DMS79 (cell line): ENCODE measurements at regions not wholly inside any gene's neighbourhood (a gene's known extent, or its start where the extent isn't known, plus 50 kb on each side); places are given as distances from the start of the nearest gene placed in this dataset.
"Not testable (repeated sequence)": the region's sequence is repeated elsewhere in the genome, so short reads cannot be mapped to it uniquely, and the experiment has no call there.

Experiments used
- DNase-seq: peaks from one replicate; lab custom pipeline; 2025; lab: John Stamatoyannopoulos, UW

DNA sequence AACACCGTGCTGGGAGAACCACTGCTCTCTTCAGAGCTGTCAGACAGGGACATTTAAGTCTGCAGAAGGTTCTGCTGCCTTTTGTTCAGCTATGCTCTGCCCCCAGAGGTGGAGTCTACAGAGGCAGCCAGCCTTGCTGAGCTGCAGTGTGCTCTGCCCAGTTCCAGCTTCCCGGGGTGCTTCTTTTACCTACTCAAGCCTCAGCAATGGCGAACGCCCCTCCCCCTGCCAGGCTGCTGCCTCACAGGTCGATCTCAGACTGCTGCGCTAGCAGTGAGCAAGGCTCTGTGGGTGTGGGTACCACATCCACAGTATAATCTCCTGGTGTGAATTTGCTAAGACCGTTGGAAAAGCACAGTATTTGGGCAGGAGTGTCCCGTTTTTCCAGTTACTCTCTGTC is 133.1 kb upstream of the PHYHIPL start:
- DNase-seq: not testable (repeated sequence)

GRCh38 chr10:59047180-59047579 is 129.3 kb upstream of the PHYHIPL start:
- no peak for DNase-seq

- no peak for DNase-seq
Observed at GRCh38 chr10:59047957-59048618, 128.4 kb upstream of the PHYHIPL start.

DNA sequence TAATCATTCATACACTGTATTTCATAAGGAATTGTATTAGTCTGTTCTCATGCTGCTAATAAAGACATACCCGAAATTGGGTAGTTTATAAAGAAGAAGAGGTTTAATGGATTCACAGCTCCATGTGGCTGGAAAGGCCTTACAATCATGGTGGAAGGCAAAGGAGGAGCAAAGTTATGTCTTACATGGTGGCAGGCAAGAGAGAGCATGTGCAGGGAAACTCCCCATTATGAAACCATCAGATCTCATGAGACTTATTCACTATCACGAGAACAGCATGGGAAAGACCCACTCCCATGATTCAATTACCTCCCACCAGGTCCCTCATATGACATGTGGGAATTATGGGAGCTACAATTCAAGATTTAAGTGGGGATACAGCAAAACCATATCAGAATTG is 122.9 kb upstream of the PHYHIPL start:
- not testable (repeated sequence) for DNase-seq

GRCh38 chr10:59055045-59055444 is 121.4 kb upstream of the PHYHIPL start:
- DNase-seq: no peak

- no peak for DNase-seq
Observed at GRCh38 chr10:59057345-59057744, 119.1 kb upstream of the PHYHIPL start.

- no peak for DNase-seq
Observed at GRCh38 chr10:59060852-59061251, 115.6 kb upstream of the PHYHIPL start.

- no peak for DNase-seq
Observed at GRCh38 chr10:59063491-59063890, 113.0 kb upstream of the PHYHIPL start.

DNA sequence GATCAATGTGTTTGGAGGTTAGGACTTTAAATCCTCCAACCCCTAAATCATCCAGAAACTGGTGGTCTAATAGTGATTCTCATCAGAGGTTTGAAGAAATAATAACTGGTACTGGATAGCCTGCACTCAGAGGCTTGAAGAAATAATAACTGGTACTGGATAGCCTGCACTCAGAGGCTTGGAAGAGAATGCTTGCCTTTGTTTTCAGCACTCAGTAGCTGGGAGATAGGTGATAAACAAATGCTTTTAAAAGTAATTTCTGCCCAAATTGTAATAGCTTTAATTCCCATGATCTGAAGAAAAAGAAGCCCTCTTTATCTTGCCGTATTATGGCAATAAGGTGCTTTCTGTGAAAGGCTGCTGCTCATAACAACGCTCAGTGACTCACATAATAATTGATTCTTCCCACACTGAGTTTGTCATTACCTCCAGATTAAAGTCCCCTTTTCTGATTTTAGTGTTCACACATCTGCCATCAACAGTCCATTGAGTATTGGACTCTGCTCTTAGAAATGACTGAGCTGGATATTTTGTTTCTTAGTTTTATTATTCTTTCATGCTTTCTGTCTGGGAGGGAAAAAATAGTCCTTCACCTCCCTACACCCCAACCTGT is 112.3 kb upstream of the PHYHIPL start:
- DNase-seq: no peak

GRCh38 chr10:59064759-59065539 is 111.5 kb upstream of the PHYHIPL start:
- no peak for DNase-seq

GRCh38 chr10:59068581-59069191 is 107.8 kb upstream of the PHYHIPL start:
- no peak for DNase-seq

DNA sequence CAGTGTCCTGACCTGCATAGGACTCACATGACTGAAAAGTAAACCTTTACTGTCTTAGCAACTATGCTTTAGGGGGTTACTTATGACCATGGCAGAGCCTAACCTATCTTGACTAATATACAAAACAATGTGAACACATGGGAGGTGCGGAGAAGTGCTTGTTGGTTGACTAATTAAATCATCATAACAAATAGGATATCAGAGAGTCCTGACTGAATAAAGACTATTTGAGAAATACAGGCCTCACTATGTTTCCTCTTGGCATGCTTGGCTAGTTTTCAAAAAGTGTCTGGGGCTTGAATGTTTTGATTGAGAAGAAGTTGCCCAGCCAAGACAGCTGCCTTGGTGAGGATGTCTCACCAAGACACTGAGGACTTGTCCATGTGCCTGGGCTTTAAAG is 104.4 kb upstream of the PHYHIPL start:
- DNase-seq: no peak

DNA sequence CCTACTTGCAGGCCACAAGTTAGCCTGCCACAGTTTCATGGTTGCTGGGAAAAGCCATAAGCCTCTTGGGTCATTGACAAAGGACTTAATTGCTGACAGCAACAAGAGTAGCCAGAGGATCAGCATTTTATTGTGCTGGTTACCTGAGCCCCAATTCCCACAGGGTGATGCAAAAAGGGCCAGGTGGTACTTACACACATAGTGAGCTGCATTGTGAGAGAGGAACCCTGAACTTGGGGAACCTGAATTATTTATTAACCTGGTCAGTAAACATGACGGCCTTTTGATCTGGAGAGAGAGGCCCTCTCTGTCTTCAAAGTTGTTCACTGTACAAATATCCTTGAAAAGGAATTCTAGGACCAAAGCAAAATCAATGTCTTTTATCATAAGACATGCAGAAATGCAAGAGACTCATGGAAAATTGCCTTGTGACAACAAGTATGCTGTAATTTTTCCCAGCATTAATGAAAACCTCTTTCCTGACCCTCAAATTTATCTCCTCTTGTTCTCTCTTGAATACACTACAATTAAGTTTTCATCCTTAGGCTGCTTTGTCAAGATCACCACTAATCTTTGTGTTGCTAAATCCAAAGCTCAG is 102.9 kb upstream of the PHYHIPL start:
- DNase-seq: no peak

DNA sequence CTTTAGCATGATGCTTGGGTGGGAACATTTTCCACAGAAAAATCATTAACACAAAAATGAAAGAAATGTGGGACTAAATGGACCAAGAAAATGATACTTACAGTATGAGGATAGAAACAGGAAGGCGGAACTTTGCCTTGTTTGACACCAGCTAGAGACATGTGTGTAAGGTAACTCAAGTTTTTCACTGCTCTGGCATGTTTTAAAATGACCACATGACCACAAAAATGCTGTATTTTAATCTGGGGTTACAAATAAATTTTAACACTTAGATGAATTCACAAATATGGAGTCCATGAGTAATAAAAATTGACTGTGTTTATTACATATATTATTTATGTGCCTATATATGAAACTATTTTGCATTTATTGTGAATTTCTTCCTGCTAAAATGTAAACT is 100.9 kb upstream of the PHYHIPL start:
- no peak for DNase-seq

DNA sequence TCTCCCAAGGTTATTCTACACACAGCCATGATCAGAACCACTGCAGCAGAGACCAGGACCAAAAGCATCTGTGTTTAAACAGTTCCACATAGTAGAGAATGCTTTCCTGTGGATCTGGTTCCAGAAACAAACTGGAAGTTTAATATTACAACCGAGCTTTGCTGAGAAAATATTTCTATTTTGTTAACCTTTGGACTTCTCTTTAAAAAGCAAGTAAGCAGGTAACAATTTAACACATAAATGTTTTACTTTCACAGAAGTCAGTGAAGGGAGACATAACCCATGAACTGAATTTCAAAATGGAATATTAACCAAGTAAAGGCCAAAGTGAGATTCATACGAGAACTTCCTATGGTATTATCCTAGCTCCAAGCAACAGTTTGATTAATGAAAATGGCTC is 98.6 kb upstream of the PHYHIPL start:
- no peak for DNase-seq

GRCh38 chr10:59078978-59079377 is 97.5 kb upstream of the PHYHIPL start:
- no peak for DNase-seq

DNA sequence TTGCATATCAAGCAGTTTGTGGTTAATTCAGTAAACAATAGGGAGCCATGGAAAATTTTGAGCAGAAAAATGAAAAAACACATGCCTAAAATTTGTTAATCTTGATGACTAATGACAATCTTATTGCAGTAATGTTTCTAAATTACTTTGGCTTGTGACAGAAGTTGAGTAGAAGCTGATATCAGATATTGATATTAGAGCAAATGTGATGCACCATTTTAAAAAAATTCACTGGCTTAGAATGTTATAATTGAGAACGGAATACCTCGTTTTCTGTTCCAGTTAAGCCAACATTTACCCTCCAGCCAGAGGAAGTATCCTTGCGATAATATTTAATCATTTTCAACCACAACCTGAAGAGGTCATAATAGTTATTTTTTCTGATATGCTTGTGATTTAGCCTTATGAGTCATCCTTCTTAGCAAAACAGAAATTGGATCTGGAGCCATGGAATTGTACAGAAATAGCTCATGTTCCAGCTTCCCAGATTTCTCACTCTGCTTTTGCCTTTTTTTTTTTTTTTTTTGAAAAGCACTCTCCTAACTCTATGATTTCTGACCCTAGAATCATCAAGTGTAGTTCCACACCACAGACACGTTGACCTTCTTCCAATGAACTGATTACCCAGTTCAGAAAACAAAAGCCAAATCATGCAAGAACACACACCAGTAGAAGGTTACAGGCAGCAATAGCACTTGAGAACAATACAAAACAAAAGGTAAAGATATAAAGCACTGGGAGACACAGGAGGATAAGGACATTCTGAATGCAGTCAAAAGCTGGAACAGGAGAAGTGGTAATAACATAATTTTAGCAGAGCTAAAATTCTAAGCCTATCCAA is 96.8 kb upstream of the PHYHIPL start:
- DNase-seq: no peak

- no peak for DNase-seq
Observed at GRCh38 chr10:59082249-59082648, 94.2 kb upstream of the PHYHIPL start.

DNA sequence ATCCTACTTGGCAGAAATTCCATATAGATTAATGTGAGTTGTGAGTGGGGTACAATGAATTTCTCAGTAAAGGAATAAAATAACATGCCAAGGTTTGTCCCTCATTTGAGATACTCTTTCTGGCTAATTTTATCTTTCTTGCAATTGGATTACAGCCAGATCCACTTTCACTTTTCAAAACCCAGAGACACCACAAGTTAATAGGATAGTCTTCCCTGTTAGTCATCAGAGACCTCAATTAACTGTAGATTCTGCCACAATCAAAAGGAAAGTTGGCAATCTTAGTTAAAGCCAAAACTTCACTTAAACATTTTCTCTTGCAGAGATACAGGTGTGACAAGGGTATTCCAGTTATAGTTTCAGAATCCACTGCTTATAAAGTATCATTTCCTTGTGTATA is 91.4 kb upstream of the PHYHIPL start:
- no peak for DNase-seq

GRCh38 chr10:59085711-59086502 is 90.5 kb upstream of the PHYHIPL start:
- DNase-seq: no peak

- DNase-seq: no peak
Observed at GRCh38 chr10:59087486-59087885, 89.0 kb upstream of the PHYHIPL start.
